ENCODE measurements at regions not wholly inside any gene's neighbourhood (a gene's known extent, or its start where the extent isn't known, plus 50 kb on each side); places are given as distances from the start of the nearest gene placed in this dataset.
"Not testable (repeated sequence)": the region's sequence is repeated elsewhere in the genome, so short reads cannot be mapped to it uniquely, and the experiment has no call there.

- DNase-seq = no peak
These were observed 281.9 kb upstream of the ASIC2 start for GRCh38 chr17:33574942-33575445.

DNA sequence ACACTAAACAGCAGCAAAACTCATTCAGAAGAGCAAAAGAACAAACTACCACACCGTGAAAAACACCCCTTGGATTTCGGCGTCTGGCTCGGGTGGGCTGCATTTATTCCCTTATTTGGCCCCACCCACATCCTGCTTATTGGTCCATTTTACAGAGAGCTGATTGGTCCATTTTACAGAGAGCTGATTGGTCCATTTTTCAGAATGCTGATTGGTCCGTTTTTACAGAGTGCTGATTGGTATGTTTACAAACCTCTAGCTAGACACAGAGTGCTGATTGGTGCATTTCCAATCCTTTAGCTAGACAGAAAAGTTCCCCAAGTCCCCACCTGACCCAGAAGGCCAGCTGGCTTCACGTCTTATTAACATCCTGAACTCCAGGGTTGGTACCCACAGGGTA is 286.6 kb upstream of the ASIC2 start:
- DNase-seq = not testable (repeated sequence)

DNA sequence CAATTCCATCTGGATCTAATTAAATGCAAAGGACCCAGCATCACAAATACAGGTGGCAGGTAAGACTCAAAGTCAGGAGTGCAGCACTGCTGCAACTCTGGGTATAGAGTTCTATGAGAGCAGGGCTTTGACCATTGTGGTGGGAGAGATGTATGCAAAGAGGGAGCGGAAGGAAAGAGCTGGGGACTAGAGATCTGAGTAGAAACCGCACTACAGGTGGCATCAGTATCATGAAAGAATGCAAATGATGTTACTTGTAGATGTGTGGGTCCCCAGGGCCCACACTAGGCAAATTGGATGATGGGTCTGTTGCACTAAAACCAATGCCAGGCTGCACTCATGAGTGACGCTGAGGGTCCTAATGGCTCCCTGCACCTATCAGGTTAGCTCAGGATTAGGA is 287.1 kb upstream of the ASIC2 start:
- DNase-seq = no peak

DNA sequence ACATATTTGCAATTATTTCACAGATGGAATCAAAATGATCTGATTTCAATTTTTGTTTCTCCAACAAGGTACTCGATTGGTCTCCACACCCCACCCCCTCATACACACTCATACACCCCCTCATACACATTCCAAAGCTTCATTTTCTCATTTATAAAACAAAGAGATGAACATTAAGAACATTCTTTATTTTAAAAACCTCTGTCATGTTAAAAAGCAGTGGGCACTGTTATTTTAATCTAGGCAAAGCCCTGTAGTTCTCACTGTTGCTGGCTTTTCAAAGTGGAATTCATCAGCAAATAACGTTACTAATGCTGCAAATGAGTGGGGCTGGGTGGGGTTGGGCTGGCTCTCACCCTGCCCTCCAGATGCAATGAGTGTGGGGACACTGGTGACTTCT is 289.6 kb upstream of the ASIC2 start:
- no peak for DNase-seq

DNA sequence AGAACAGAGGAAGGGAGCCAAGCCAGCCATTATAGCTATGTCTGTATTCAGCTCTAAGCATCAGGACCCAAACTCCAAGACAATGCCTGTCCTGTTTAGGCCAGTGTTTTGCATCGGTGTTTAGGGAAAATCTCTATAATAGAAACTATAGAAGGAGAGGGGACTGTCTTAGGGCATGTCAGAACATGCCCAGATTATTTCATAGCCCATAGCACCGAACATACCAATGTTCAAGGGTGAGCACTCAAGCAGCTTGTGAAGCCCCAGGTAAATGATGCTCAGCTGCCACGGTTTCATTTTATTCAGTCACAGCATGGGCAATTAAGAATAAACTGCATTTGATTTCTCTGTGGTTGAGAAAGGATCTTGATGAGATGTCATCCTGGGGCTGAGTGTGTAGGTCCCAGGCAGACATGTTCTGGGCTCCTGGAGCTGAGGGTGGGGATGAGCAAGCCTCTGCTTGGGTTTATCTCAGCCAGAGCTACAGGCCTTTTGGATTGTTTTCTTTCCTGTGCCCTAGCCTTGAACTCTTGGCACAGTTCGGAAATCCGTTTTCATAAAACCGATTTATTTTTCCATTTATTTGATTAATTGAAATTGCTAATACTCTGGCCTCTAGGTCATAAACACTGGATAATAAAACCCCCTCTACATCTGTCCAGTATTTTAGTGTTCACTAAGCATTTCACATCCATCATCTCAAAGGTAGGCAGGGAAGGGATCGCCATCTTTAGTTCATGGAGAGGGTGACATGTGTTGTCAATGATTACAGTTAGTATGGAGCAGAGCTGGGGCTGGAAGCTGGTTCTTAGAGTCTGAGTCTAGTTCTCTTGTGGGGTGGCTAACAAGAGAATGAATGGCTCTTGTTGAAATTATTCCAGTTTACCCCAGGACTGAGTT is 290.7 kb upstream of the ASIC2 start:
- DNase-seq = no peak

DNA sequence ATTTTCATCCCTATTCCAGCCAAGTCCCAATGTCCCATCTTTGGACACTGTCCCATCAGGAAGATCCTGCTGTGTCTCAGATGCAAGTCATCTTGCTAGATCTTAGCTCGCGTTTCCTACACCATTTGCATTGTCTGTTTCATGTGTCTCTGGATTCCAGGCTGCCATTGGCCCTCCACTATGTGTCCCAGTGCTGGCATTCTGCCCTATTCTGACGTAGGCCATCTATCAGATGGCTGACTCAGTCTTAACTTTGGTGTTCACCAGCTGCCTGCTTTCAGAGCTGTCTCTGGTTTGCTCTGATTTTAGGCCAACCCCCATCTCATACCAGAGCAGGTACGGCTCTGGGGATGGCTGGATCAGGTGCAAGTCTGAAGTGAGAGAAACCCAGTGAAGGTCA is 300.9 kb upstream of the ASIC2 start:
- no peak for DNase-seq

- no peak for DNase-seq
These were observed 302.7 kb upstream of the ASIC2 start for GRCh38 chr17:33595828-33596227.

GRCh38 chr17:33596899-33597298 is 303.8 kb upstream of the ASIC2 start:
- no peak for DNase-seq

DNA sequence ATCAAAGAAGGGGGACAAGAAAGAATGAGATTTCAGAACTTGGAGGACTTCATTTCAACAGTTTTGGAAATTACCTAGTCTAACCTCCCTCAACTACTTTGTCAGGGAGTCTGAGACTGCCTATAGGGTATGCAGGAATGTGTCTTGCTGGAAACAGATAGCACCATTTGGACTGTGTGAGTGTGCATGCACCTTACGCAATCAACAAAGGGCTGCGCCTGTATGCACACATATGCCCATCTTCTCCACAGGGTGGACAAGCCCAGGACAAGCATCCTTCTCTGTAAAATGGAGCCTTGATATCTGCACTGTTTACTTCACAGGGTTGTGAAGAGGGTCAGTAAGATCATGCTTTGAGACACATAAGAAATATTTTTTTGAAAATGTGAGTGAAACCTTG is 305.7 kb upstream of the ASIC2 start:
- no peak for DNase-seq

- DNase-seq = no peak
These were observed 309.9 kb upstream of the ASIC2 start for GRCh38 chr17:33602981-33603380.

- no peak for DNase-seq
These were observed 310.7 kb upstream of the ASIC2 start for GRCh38 chr17:33603789-33604188.

DNA sequence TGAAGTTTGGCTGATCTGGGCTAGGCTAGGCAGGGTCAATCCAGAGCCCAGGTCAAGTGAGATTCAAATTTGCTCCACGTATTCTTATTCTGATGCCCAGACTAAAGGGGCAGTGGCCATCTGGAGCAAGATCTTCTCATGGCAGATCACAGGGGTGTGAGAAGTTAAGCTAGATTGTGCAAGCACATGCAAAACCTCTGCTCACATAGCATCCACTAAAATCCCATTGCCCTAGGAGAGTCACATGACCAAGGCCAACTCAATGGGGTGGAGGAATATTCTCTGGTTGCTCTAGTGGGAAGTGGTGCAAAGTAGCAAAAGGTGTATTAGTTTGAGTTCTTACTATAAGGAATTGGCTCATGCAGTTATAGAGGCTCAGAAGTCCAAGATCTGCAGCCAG is 318.4 kb upstream of the ASIC2 start:
- DNase-seq = no peak

- no peak for DNase-seq
These were observed 322.8 kb upstream of the ASIC2 start for GRCh38 chr17:33615861-33616260.

GRCh38 chr17:33623841-33624240 is 330.7 kb upstream of the ASIC2 start:
- DNase-seq = no peak

DNA sequence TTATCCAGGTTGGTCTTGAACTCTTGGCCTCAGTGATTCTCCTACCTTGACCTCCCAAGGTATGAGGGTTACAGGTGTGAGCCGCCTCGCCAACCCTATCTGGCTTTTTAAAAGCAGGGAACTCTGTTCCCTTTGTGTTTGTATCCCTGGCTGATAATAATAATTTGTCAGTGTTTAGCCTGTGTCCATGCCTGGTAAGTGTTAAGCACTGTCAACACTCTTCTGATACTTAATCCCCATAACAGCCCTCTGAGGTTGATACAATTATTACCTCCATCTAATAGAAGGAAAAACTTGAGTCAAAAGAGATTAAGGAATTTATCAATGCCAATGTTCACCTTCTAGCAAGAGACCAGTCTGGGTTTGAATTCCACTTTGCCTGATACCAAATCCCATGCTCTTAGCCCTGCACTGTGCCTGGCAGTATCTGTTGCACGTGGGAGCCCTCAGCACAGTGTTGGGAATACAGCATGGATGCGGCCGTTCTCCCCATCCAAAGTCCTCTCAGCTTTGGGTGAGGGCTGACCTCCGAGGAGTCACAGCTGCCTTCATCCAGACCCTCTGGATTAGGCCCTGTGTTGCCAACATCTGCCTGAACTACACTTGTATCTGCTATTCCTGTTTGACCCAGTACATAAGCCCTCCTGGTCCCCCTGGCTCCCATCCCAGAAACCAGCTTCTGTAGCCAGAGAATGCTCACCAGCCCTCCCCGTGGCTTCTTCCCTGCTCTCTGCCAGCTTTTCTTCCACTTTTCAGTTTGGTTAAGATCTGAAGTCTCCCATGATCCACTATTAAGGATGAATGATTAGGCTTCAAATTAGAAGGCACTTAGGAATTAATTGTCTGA is 335.6 kb upstream of the ASIC2 start:
- no peak for DNase-seq

DNA sequence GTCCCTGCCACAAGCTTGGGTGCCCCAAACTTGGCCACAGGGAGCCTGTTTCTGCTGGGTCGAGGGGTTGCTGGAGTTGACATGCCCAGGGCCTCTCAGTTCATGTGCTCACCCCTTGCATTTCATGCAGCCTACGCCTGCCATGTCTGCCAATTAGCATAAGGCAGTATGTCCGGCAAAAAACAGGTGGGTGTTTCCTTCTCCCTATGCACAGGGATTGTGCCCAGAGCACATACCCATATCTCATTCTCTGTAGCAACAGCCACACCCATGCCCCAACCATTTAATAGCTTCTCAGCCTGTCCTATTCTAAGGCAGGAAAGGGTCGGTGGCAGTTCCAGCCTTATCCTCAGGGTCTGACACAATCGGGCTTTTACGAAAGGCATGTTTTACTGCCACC is 340.4 kb upstream of the ASIC2 start:
- no peak for DNase-seq

DNA sequence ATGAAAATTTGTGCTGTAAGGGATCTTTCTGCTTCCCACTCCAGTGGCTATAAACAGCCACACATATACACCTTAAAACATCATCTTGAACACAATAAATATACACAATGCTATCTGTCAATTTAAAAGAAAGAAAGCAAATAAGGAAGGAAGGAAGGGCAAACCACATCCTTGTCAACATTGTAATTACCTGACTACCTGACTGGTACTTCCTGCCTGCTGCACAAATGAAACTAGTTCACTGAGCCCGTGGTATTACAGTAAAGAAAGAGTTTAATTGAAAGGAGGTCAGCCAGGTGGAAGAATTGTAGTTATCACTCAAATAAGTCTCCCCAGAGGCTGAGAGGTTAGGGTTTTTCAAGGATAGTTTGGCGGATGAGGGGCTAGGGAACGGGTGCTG is 344.4 kb upstream of the ASIC2 start:
- DNase-seq = no peak

- no peak for DNase-seq
These were observed 346.2 kb upstream of the ASIC2 start for GRCh38 chr17:33639103-33639880.

- DNase-seq = no peak
These were observed 347.5 kb upstream of the ASIC2 start for GRCh38 chr17:33640629-33641028.

DNA sequence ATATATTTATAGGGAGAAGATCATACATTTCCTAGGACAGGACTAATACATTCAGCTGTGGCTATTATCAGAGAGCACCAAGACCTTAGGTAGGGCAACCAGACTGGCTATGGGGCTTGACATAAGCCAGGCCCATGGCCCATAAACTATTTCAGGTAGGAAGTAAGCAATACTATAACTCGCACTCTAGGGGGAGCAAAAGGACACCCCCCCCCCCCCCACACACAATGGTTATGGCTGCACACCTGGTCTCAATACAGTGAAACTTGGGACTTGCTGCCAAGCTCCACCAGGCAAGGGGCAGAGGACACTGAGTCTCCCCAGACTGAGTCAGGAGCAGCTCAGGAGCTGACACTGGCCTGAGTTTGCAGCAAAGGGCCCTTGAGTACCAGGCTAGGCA is 348.9 kb upstream of the ASIC2 start:
- DNase-seq = no peak

DNA sequence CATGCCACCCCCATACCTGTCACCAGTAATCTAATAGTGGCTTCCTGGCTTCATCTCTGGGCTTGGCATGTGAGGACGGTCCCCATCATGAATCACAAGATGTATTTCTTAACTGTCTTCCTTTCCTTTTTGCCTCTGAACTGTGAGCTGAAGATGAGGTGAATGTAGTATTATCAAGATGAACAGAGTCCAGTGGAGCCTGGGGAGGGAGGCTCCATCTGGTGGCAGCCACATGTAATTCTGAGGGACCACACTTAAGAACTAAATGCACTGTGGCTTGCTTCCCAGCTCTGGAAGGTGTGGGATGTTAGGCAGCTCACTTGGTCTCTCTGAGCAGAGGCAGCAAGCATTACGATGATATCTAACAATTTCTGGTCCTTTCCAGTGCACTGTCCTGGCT is 354.9 kb upstream of the ASIC2 start:
- no peak for DNase-seq

DNA sequence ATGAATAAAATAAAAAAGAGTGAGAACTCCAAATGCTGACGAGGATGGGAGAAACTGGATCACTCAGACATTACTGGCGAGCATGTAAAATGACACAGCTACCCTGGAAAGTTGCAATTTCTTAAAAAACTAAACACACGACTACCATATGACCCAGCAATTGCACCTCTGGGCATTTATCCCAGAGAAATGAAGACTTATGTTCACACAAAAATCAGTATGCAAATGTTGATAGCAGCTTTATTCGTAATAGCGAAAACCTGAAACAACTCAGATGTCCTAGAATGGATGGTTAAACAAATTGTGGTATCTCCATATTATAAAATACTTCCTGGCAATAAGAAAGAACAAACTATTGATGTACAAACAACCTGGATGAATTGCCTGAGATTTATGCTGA is 357.2 kb upstream of the ASIC2 start:
- no peak for DNase-seq

DNA sequence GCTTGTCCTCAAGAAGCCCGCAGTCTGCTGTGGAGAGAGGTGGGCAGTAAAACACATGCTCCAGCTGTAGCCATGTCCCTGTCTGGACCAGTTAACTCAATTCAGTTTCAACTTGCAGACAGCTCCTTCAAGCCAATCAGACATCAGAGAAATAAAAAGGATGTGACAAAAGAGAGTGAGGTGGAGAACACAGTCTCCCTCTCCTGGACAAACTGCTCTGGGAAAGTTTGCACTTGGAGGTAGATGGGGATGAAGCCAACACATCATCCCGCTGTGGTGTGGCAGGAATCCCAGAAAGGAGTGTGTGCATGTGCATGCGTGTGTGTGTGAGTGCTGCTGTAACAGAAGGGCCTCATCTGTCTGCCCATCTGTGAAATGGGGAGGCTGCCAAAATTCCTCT is 358.6 kb upstream of the ASIC2 start:
- no peak for DNase-seq

All from NCI-H187 treated with DMSO at 0.1 percent for 48 hours (cell line).